ENCODE measurements at regions not wholly inside any gene's neighbourhood (a gene's known extent, or its start where the extent isn't known, plus 50 kb on each side); places are given as distances from the start of the nearest gene placed in this dataset.

- Histone ChIP-seq H3K4me3 (ENCODE audit: low read depth, low read length) (peak overlapping the region; percentile 27), H3K36me3 (replicated peaks) (no peaks in the 10 kb centered on the region), H3K27me3 (replicated peaks) (no peaks in the 10 kb centered on the region), H3K27ac (peak overlapping the region; percentile 94)
- in situ Hi-C loops (cut with HindIII; ENCODE audit: low pct_ligation_motif_present, low sequenced_read_pairs), result no loop called here
- DNase-seq, result peak; percentile 95
- TF ChIP-seq CTCF (IDR thresholded peaks at IDR 0.05; ENCODE audit: low read depth, low read length, missing control alignments), result no peak
These were observed 502.9 kb upstream of the ZEB2 start for GRCh38 chr2:145022666-145023333.

DNA sequence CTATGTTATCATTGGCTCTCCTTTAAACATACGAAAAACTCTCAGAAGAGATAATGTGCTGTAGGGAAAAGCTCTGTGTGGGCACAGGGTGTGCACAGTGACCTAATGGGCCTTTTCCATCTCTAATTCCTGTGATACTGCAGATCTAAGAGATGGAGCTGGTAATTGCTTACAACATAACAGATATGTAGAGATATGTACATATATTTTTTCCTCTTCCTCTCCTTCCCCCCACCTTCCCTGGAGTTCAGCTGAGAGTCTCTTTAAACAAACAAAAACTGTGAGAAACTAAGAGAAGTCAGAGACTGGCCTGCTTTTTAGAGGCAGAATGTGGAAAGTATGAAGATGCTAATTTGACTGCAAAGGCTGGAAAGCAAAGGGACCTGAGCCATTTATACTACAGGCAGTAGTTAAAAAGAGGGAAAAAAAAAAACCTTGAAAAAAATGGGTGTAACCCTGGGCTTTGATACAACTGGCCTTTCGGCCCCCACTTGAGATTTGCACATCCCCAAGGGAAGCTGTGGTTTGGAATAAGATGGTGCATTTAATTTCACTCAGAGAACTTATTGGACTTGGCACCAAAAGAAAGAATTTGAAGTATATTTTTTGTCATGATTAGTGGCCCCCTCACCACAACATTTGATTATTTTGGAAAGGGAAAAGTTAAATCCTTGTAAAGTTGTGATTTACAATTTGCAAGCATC lies 502.2 kb upstream of the ZEB2 start:
- Histone ChIP-seq H3K36me3 (replicated peaks) (no peaks in the 10 kb centered on the region), H3K27ac (peak overlapping the region; percentile 94), H3K4me3 (ENCODE audit: low read depth, low read length) (no peak overlapping the region), H3K27me3 (replicated peaks) (no peaks in the 10 kb centered on the region)
- TF ChIP-seq CTCF (IDR thresholded peaks at IDR 0.05; ENCODE audit: low read depth, low read length, missing control alignments), result no peak
- DNase-seq, result no peak
- in situ Hi-C loops (cut with HindIII; ENCODE audit: low pct_ligation_motif_present, low sequenced_read_pairs), result no loop called here

- no peaks in the 10 kb centered on the region for H3K36me3 ChIP-seq (replicated peaks)
- H3K27ac ChIP-seq, result peak overlapping the region; percentile 94
- no peaks in the 10 kb centered on the region for H3K27me3 ChIP-seq (replicated peaks)
- in situ Hi-C loops (cut with HindIII; ENCODE audit: low pct_ligation_motif_present, low sequenced_read_pairs), result no loop called here
- no peak overlapping the region for H3K4me3 ChIP-seq (ENCODE audit: low read depth, low read length)
- DNase-seq, result no peak
- no peak for TF ChIP-seq CTCF (IDR thresholded peaks at IDR 0.05; ENCODE audit: low read depth, low read length, missing control alignments)
These were observed 500.8 kb upstream of the ZEB2 start for GRCh38 chr2:145020694-145021093.

DNA sequence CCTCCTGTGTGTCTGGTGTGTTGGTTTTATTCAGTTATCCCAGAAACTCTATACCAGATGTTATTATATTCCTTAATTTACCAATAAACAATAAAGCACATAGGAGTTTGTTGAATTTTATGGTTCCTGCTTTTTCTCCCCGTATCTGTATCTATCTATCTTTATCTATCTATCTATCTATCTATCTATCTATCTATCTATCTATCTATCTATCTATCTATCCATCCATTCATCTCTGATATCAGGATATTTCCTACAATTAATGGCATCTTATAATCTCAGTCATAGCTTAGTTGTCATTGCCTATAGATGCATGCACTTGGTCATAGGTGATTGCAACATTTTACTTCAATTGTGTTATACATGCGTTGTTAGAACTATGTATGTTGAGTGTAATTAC lies 500.2 kb upstream of the ZEB2 start:
- H3K36me3 ChIP-seq (replicated peaks), result no peaks in the 10 kb centered on the region
- H3K27ac ChIP-seq, result peak overlapping the region; percentile 94
- H3K27me3 ChIP-seq (replicated peaks), result no peaks in the 10 kb centered on the region
- in situ Hi-C loops (cut with HindIII; ENCODE audit: low pct_ligation_motif_present, low sequenced_read_pairs), result no loop called here
- no peak for TF ChIP-seq CTCF (IDR thresholded peaks at IDR 0.05; ENCODE audit: low read depth, low read length, missing control alignments)
- no peak overlapping the region for H3K4me3 ChIP-seq (ENCODE audit: low read depth, low read length)
- DNase-seq, result no peak

DNA sequence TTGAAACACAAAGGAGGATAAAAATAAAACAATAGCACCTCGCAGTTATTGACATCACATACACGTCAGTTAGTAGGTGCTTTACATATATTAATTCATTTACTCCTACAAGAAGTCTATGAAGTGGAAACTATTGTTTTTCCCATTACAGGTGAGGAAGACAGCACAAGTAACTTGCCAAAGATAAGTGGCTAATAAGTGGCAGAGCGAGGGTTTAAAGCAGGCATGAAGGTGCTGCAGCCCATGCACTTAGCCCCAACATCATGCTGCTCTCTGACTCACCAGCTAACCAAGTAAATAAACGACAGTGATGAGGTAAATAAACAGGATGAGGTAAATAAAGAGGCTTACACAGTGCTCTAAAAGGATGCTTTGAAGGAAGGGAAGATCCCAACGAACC lies 498.6 kb upstream of the ZEB2 start:
- Histone ChIP-seq H3K36me3 (replicated peaks) (no peaks in the 10 kb centered on the region), H3K27ac (no peak overlapping the region), H3K4me3 (ENCODE audit: low read depth, low read length) (no peak overlapping the region), H3K27me3 (replicated peaks) (no peaks in the 10 kb centered on the region)
- no peak for DNase-seq
- TF ChIP-seq CTCF (IDR thresholded peaks at IDR 0.05; ENCODE audit: low read depth, low read length, missing control alignments), result no peak
- in situ Hi-C loops (cut with HindIII; ENCODE audit: low pct_ligation_motif_present, low sequenced_read_pairs), result no loop called here
